ENCODE measurements at regions not wholly inside any gene's neighbourhood (a gene's known extent, or its start where the extent isn't known, plus 50 kb on each side); places are given as distances from the start of the nearest gene placed in this dataset.

GRCh38 chr9:104260004-104260403 lies 165.9 kb downstream of the SMC2 start:
- no peak for TF ChIP-seq CCAR2 (optimal IDR thresholded peaks at IDR 0.05; ENCODE audit: low read depth, low read length)
- TF ChIP-seq MATR3 (CRISPR knock-in tag; IDR thresholded peaks at IDR 0.05) = no peak
- no peak for TF ChIP-seq ZNF503 (CRISPR knock-in tag; IDR thresholded peaks at IDR 0.05)
- TF ChIP-seq MEIS1 (CRISPR knock-in tag; IDR thresholded peaks at IDR 0.05; ENCODE audit: borderline replicate concordance) = no peak
- no peak for TF ChIP-seq UBTF (CRISPR knock-in tag; IDR thresholded peaks at IDR 0.05)
- TF ChIP-seq CTCF (CRISPR knock-in tag; IDR thresholded peaks at IDR 0.05) = no peak
- no peak for TF ChIP-seq ARID2 (CRISPR knock-in tag; IDR thresholded peaks at IDR 0.05; ENCODE audit: borderline replicate concordance)
- TF ChIP-seq NR2C2 (CRISPR knock-in tag; IDR thresholded peaks at IDR 0.05; ENCODE audit: borderline replicate concordance) = no peak
- TF ChIP-seq MIXL1 (CRISPR knock-in tag; IDR thresholded peaks at IDR 0.05) = no peak
- TF ChIP-seq ZNF740 (CRISPR knock-in tag; IDR thresholded peaks at IDR 0.05) = no peak
- no peak for TF ChIP-seq DPF2 (CRISPR knock-in tag; IDR thresholded peaks at IDR 0.05; ENCODE audit: borderline replicate concordance, low read depth)
